ENCODE measurements at regions not wholly inside any gene's neighbourhood (a gene's known extent, or its start where the extent isn't known, plus 50 kb on each side); places are given as distances from the start of the nearest gene placed in this dataset.
A peak's percentile ranks its signal among the peaks of the same experiment; 100 is the strongest.

GRCh38 chr13:99436686-99437416 lies 64.4 kb upstream of the TM9SF2 start:
- peaks cover 0 to 11% (median 0%) of the 10 kb centered on the region in 4 donors for H3K27me3 ChIP-seq
- H3K27ac ChIP-seq (replicated peaks in 1 of 4): no peak overlapping the region
- H3K9me3 ChIP-seq: no peaks in the 10 kb centered on the region
- 11% methylated on average over 24 of the region's 27 CpGs for WGBS
- peak; percentile 98 for DNase-seq (ENCODE audit: extremely low spot score)
- H3K36me3 ChIP-seq: no peaks in the 10 kb centered on the region
- H3K4me1 ChIP-seq: peaks cover 0 to 28% (median 23%) of the 10 kb centered on the region in 4 donors
- H3K4me3 ChIP-seq: peak overlapping the region in 2 of 4 donors; percentile 8 to 34
- intact Hi-C loops (cut with DNase I): loop anchor here (2.0 to 5.0 kb wide), 2 partner anchors 65 to 260 kb away; partner anchors contain the start of gene TM9SF2
- TF ChIP-seq EP300 (IDR thresholded peaks at IDR 0.05) (no peak), POLR2A (IDR thresholded peaks at IDR 0.05; ENCODE audit: low read depth) (no peak), CTCF (IDR thresholded peaks at IDR 0.05) (peak in 2 of 3 experiments; percentile 100), POLR2AphosphoS5 (IDR thresholded peaks at IDR 0.05) (peak in 1 of 2 donors; percentile 58)

DNA sequence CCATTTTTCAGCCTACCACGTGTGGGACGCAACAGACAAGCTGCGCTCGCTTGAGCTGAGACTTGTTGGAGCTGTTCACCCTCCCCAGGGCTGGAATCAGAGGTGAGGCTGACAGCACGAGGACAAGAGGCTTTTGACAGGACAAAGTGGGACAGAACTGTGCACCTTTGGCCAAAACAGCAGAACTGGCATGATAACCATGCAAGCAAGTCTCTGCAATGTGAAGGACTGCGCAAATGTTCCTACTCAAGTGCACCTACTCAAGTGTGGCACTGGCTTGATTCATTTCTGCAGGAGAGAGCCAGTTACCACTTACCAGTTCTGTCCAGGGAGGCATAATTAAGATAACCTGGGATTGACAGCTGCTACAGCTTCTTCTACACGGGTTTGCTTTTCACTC lies 62.2 kb upstream of the TM9SF2 start:
- no peaks in the 10 kb centered on the region for H3K36me3 ChIP-seq
- peaks cover 0 to 11% (median 0%) of the 10 kb centered on the region in 4 donors for H3K27me3 ChIP-seq
- H3K9me3 ChIP-seq: no peaks in the 10 kb centered on the region
- H3K4me1 ChIP-seq: peaks cover 0 to 11% (median 10%) of the 10 kb centered on the region in 4 donors
- intact Hi-C loops (cut with DNase I): loop anchor here (2.0 to 5.0 kb wide), 2 partner anchors 63 to 170 kb away; partner anchors contain the start of gene TM9SF2
- H3K4me3 ChIP-seq: no peak overlapping the region
- no peak for DNase-seq (ENCODE audit: extremely low spot score)
- TF ChIP-seq POLR2A (IDR thresholded peaks at IDR 0.05; ENCODE audit: low read depth) (no peak), CTCF (IDR thresholded peaks at IDR 0.05) (no peak), POLR2AphosphoS5 (IDR thresholded peaks at IDR 0.05) (no peak), EP300 (IDR thresholded peaks at IDR 0.05) (no peak)
- no peak overlapping the region for H3K27ac ChIP-seq (replicated peaks in 1 of 4)
- 82% methylated on average over 6 of the region's 7 CpGs for WGBS

- intact Hi-C loops (cut with DNase I): loop anchor here (2.0 to 5.0 kb wide), 2 partner anchors 62 to 171 kb away; partner anchors contain the start of gene TM9SF2
- Histone ChIP-seq H3K27me3 (peaks cover 0 to 11% (median 0%) of the 10 kb centered on the region in 4 donors), H3K4me1 (peaks cover 0 to 11% (median 10%) of the 10 kb centered on the region in 4 donors), H3K9me3 (no peaks in the 10 kb centered on the region), H3K4me3 (no peak overlapping the region), H3K36me3 (no peaks in the 10 kb centered on the region), H3K27ac (replicated peaks in 1 of 4) (no peak overlapping the region)
- 69% methylated on average over 11 of the region's 11 CpGs for WGBS
- TF ChIP-seq POLR2AphosphoS5 (IDR thresholded peaks at IDR 0.05): no peak
- no peak for DNase-seq (ENCODE audit: extremely low spot score)
Measured at GRCh38 chr13:99439850-99440604, 61.2 kb upstream of the TM9SF2 start.

DNA sequence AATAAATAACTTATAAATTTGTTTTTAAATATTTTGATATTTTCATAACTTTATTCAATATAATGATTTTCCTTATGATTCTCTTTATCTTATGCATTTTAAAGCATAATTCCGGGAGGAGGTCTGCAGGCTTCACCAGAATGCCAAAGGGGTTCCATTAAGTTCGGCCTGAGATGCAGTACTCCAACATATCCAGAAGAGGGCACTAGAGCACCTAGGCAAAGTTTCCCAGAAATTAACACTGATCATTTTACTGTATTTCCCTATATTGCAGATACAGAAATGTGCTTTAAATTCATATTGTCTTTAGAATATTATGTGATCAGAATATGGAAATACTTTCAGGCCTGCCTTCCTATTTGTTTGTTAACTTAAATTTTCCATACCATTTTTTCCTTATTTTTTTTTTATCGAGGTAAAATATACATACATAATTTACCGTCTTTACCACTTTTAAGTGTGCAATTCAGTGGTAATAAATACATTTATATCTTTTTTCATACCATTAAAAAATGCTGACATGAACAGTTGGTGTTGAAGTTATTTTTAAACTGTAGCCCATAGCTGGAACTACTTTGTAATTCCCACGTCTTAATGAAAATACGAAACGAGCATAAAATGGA lies 58.9 kb upstream of the TM9SF2 start:
- intact Hi-C loops (cut with DNase I): no loop called here
- Histone ChIP-seq H3K27ac (replicated peaks in 1 of 4) (no peak overlapping the region), H3K36me3 (no peaks in the 10 kb centered on the region), H3K4me3 (no peak overlapping the region), H3K9me3 (no peaks in the 10 kb centered on the region), H3K27me3 (peaks cover 0 to 11% (median 0%) of the 10 kb centered on the region in 4 donors), H3K4me1 (peaks cover 0 to 1% (median 0%) of the 10 kb centered on the region in 4 donors)
- DNase-seq (ENCODE audit: extremely low spot score): no peak
- TF ChIP-seq POLR2AphosphoS5 (IDR thresholded peaks at IDR 0.05) (no peak), CTCF (IDR thresholded peaks at IDR 0.05) (peak; percentile 91 to 98 (median 94))
- WGBS: 66% methylated on average over 7 of the region's 7 CpGs

- no peak for TF ChIP-seq CTCF (IDR thresholded peaks at IDR 0.05)
- TF ChIP-seq EP300 (IDR thresholded peaks at IDR 0.05): no peak
- TF ChIP-seq POLR2AphosphoS5 (IDR thresholded peaks at IDR 0.05): no peak
- no peak for TF ChIP-seq POLR2A (IDR thresholded peaks at IDR 0.05; ENCODE audit: low read depth)
- Histone ChIP-seq H3K27ac (replicated peaks in 1 of 4) (no peak overlapping the region), H3K4me1 (no peaks in the 10 kb centered on the region), H3K27me3 (peaks cover 0 to 2% (median 0%) of the 10 kb centered on the region in 4 donors), H3K9me3 (no peaks in the 10 kb centered on the region), H3K36me3 (no peaks in the 10 kb centered on the region), H3K4me3 (no peak overlapping the region)
- DNase-seq (ENCODE audit: extremely low spot score): no peak
- 72% methylated on average over 9 of the region's 9 CpGs for WGBS
- intact Hi-C loops (cut with DNase I): no loop called here
Measured at GRCh38 chr13:99446242-99446641, 55.0 kb upstream of the TM9SF2 start.

Measured in esophagus muscularis mucosa (tissue), 4 donors.